GM21825 (cell line): ENCODE measurements at regions not wholly inside any gene's neighbourhood (a gene's known extent, or its start where the extent isn't known, plus 50 kb on each side); places are given as distances from the start of the nearest gene placed in this dataset.
"Not testable (repeated sequence)": the region's sequence is repeated elsewhere in the genome, so short reads cannot be mapped to it uniquely, and the experiment has no call there.

ENCODE experiments used
- ATAC-seq: cut with Tn5 transposase; IDR thresholded peaks from one replicate; pipeline ENCODE4 v1.9.1; 2021; ENCODE audit warnings: mild to moderate bottlenecking, moderate library complexity; ENCODE audit not compliant: unreplicated experiment

- no peak for ATAC-seq
Observed at GRCh38 chr13:90641884-90642283, 705.6 kb upstream of the MIR17HG start.

GRCh38 chr13:90645582-90645981 is 701.9 kb upstream of the MIR17HG start:
- no peak for ATAC-seq

- no peak for ATAC-seq
Observed at GRCh38 chr13:90648497-90648896, 699.0 kb upstream of the MIR17HG start.

GRCh38 chr13:90652036-90652435 is 695.5 kb upstream of the MIR17HG start:
- no peak for ATAC-seq

- ATAC-seq: no peak
Observed at GRCh38 chr13:90654970-90655369, 692.5 kb upstream of the MIR17HG start.

GRCh38 chr13:90664200-90664599 is 683.3 kb upstream of the MIR17HG start:
- not testable (repeated sequence) for ATAC-seq

- ATAC-seq: no peak
Observed at GRCh38 chr13:90673746-90674145, 673.7 kb upstream of the MIR17HG start.

GRCh38 chr13:90675129-90675528 is 672.4 kb upstream of the MIR17HG start:
- ATAC-seq: no peak

- ATAC-seq: no peak
Observed at GRCh38 chr13:90680826-90681225, 666.7 kb upstream of the MIR17HG start.

GRCh38 chr13:90683711-90684131 is 663.8 kb upstream of the MIR17HG start:
- ATAC-seq: no peak

GRCh38 chr13:90686442-90686841 is 661.0 kb upstream of the MIR17HG start:
- ATAC-seq: no peak

- ATAC-seq: no peak
Observed at GRCh38 chr13:90689111-90689510, 658.4 kb upstream of the MIR17HG start.

- ATAC-seq: no peak
Observed at GRCh38 chr13:90690458-90691080, 656.9 kb upstream of the MIR17HG start.

- no peak for ATAC-seq
Observed at GRCh38 chr13:90696254-90696653, 651.2 kb upstream of the MIR17HG start.

- no peak for ATAC-seq
Observed at GRCh38 chr13:90696656-90697055, 650.8 kb upstream of the MIR17HG start.

GRCh38 chr13:90700340-90700739 is 647.1 kb upstream of the MIR17HG start:
- ATAC-seq: no peak

GRCh38 chr13:90701264-90701663 is 646.2 kb upstream of the MIR17HG start:
- no peak for ATAC-seq

- no peak for ATAC-seq
Observed at GRCh38 chr13:90702050-90702449, 645.4 kb upstream of the MIR17HG start.

GRCh38 chr13:90706631-90707030 is 640.9 kb upstream of the MIR17HG start:
- no peak for ATAC-seq

- ATAC-seq: no peak
Observed at GRCh38 chr13:90708128-90708527, 639.4 kb upstream of the MIR17HG start.

- no peak for ATAC-seq
Observed at GRCh38 chr13:90709319-90709718, 638.2 kb upstream of the MIR17HG start.

GRCh38 chr13:90710164-90710759 is 637.2 kb upstream of the MIR17HG start:
- no peak for ATAC-seq
